ENCODE measurements at regions not wholly inside any gene's neighbourhood (a gene's known extent, or its start where the extent isn't known, plus 50 kb on each side); places are given as distances from the start of the nearest gene placed in this dataset.

DNA sequence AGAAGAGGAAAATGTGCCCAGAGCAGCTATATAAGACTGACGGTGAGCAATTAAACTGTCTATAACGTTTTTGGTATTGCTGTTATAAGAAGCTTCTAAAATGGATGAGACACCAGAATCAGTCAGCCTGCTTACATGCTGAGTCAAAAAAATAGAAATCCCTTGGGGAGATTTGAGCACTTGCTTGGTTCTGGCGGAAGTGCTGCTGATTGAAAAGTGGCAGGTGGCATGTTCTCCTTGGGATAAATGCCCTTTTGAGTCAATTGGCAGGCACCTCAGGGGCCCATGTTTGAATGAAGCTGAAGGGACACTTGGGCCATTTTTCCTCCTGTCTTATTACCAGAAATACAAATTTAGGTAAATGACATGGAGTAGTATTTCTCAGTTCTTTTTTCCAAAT is 148.7 kb downstream of the PTCHD1 start:
- no peak overlapping the region for H3K4me3 ChIP-seq
- H3K27ac ChIP-seq: no peak overlapping the region
- TF ChIP-seq POLR2AphosphoS5 (IDR thresholded peaks at IDR 0.05): no peak
- TF ChIP-seq EP300 (IDR thresholded peaks at IDR 0.05): no peak
- no peak for TF ChIP-seq POLR2A (IDR thresholded peaks at IDR 0.05)
- H3K27me3 ChIP-seq: no peaks in the 10 kb centered on the region
- H3K36me3 ChIP-seq: no peaks in the 10 kb centered on the region
- intact Hi-C loops (cut with DNase I): no loop called here
- DNase-seq: no peak
- WGBS, 2 donors: 62 to 68% methylated on average over 3 of the region's 3 CpGs
- no peaks in the 10 kb centered on the region for H3K4me1 ChIP-seq
- no peaks in the 10 kb centered on the region for H3K9me3 ChIP-seq

DNA sequence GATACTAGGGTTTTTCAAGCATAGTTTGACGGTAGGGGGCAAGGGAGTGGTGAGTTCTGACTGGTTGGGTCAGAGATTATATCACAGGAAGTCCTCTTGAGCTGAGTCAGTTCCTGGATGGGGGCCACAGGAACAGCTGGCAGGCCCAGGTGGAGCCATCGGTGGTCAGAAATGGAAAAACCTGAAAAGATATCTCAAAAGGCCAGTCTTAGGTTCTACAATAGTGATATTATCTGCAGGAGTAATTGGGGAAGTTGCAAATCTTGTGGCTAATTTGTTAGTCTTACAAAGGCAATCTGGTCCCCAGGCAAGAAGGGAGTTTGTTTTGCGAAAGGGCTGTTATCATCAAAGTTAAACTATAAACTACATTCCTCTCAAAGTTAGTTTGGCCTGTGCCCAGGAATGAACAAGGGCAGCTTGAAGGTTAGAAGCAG is 159.3 kb downstream of the PTCHD1 start:
- no peaks in the 10 kb centered on the region for H3K4me1 ChIP-seq
- 7 to 20% methylated on average over 3 of the region's 3 CpGs for WGBS, 2 donors
- no peaks in the 10 kb centered on the region for H3K36me3 ChIP-seq
- TF ChIP-seq, protein P1, sequence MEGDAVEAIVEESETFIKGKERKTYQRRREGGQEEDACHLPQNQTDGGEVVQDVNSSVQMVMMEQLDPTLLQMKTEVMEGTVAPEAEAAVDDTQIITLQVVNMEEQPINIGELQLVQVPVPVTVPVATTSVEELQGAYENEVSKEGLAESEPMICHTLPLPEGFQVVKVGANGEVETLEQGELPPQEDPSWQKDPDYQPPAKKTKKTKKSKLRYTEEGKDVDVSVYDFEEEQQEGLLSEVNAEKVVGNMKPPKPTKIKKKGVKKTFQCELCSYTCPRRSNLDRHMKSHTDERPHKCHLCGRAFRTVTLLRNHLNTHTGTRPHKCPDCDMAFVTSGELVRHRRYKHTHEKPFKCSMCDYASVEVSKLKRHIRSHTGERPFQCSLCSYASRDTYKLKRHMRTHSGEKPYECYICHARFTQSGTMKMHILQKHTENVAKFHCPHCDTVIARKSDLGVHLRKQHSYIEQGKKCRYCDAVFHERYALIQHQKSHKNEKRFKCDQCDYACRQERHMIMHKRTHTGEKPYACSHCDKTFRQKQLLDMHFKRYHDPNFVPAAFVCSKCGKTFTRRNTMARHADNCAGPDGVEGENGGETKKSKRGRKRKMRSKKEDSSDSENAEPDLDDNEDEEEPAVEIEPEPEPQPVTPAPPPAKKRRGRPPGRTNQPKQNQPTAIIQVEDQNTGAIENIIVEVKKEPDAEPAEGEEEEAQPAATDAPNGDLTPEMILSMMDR (IDR thresholded peaks at IDR 0.05): no peak
- TF ChIP-seq EP300 (IDR thresholded peaks at IDR 0.05) (no peak), POLR2A (IDR thresholded peaks at IDR 0.05) (no peak), POLR2AphosphoS5 (IDR thresholded peaks at IDR 0.05) (no peak)
- no peaks in the 10 kb centered on the region for H3K9me3 ChIP-seq
- no peak for DNase-seq
- H3K4me3 ChIP-seq: no peak overlapping the region
- H3K27me3 ChIP-seq: no peaks in the 10 kb centered on the region
- H3K27ac ChIP-seq: no peak overlapping the region
- intact Hi-C loops (cut with DNase I): no loop called here

DNA sequence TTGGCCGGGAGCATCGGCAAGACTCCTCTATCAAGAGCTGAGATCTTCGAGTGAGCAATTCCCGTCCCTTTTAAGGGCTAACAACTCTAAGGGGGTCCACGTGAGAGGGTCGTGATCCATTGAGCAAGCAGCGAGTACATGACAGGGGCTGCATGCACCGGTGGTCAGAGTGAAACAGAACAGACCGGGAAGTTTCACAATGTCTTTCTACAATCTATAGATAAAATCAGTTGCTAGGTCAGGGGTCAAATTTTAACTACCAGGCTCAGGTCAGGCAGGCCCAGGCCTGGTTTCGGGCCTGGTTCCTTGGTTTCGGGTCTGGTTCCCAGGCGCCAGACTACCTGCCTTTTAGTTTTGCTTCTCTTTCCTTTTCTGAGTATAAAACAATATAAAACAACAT is 160.1 kb downstream of the PTCHD1 start:
- H3K4me3 ChIP-seq: no peak overlapping the region
- intact Hi-C loops (cut with DNase I): no loop called here
- 90 to 94% methylated on average over 12 of the region's 12 CpGs for WGBS, 2 donors
- no peaks in the 10 kb centered on the region for H3K36me3 ChIP-seq
- no peaks in the 10 kb centered on the region for H3K4me1 ChIP-seq
- H3K27me3 ChIP-seq: no peaks in the 10 kb centered on the region
- no peaks in the 10 kb centered on the region for H3K9me3 ChIP-seq
- DNase-seq: no peak
- no peak overlapping the region for H3K27ac ChIP-seq
- TF ChIP-seq, protein P1 (IDR thresholded peaks at IDR 0.05): no peak
- no peak for TF ChIP-seq POLR2A (IDR thresholded peaks at IDR 0.05)
- no peak for TF ChIP-seq EP300 (IDR thresholded peaks at IDR 0.05)
- TF ChIP-seq POLR2AphosphoS5 (IDR thresholded peaks at IDR 0.05): no peak

DNA sequence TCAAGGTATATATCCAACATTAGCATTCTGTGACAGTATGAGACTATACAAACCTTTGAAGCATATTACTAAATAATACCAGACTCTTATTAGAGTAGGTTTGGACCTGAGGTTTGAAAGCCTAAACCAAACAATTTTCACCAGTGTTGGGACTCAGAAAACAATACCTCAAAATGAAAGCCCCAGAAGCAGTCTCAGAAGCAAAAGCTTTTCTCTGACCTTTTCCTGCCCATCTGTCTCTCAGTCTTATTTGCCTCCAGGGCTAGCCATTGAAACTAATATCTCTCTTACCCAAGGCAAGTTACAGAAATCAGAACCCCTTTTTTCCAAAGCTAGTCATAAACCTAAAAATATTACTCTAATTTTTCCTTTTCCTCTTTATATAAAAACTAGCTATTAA is 163.3 kb downstream of the PTCHD1 start:
- Histone ChIP-seq H3K27ac (no peak overlapping the region), H3K4me1 (no peaks in the 10 kb centered on the region), H3K36me3 (no peaks in the 10 kb centered on the region), H3K9me3 (no peaks in the 10 kb centered on the region), H3K27me3 (no peaks in the 10 kb centered on the region), H3K4me3 (no peak overlapping the region)
- TF ChIP-seq, protein P1 (IDR thresholded peaks at IDR 0.05): no peak
- TF ChIP-seq POLR2AphosphoS5 (IDR thresholded peaks at IDR 0.05) (no peak), POLR2A (IDR thresholded peaks at IDR 0.05) (no peak), EP300 (IDR thresholded peaks at IDR 0.05) (no peak)
- intact Hi-C loops (cut with DNase I): no loop called here
- DNase-seq: no peak

DNA sequence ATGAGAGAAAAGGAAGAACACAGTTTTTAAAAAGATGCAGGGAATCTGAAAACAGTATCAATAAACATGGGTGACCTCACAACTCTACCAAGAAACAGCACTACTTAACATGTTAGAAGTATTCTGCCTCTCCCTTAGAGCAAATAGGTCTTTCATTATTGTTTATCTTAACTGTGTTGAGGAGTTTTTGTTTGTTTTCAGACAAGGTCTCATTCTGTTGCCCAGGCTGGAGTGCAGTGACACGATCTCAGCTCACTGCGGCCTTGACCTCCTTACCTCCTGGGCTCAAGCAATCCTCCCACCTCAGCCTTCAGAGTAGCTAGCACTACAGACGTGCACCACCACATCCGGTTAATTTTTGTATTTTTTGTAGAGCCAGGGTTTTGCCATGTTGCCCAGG is 165.3 kb upstream of the PRDX4 start:
- TF ChIP-seq POLR2A (IDR thresholded peaks at IDR 0.05) (no peak), POLR2AphosphoS5 (IDR thresholded peaks at IDR 0.05) (no peak), EP300 (IDR thresholded peaks at IDR 0.05) (no peak)
- TF ChIP-seq, protein P1 (IDR thresholded peaks at IDR 0.05): no peak
- WGBS, 2 donors: 65 to 85% methylated on average over 4 of the region's 4 CpGs
- H3K27ac ChIP-seq: no peak overlapping the region

More for the DNA sequence above, 165.3 kb upstream of the PRDX4 start:
- no peak for DNase-seq
- intact Hi-C loops (cut with DNase I): no loop called here
- H3K36me3 ChIP-seq: no peaks in the 10 kb centered on the region
- H3K4me1 ChIP-seq: no peaks in the 10 kb centered on the region
- H3K27me3 ChIP-seq: no peaks in the 10 kb centered on the region
- no peaks in the 10 kb centered on the region for H3K9me3 ChIP-seq
- H3K4me3 ChIP-seq: no peak overlapping the region
